IPS-NIHi11 (cell line): ENCODE measurements at regions not wholly inside any gene's neighbourhood (a gene's known extent, or its start where the extent isn't known, plus 50 kb on each side); places are given as distances from the start of the nearest gene placed in this dataset.
"Not testable (repeated sequence)": the region's sequence is repeated elsewhere in the genome, so short reads cannot be mapped to it uniquely, and the experiment has no call there.

Experiments
- DNase-seq: peaks from one replicate; pipeline ENCODE4 v3.0.0; 2012; ENCODE audit warnings: mixed read lengths, low spot score

GRCh38 chr6:19551611-19552010 lies 285.6 kb upstream of the ID4 start:
- no peak for DNase-seq

- no peak for DNase-seq
These were observed 285.1 kb upstream of the ID4 start for GRCh38 chr6:19552076-19552475.

- no peak for DNase-seq
These were observed 284.6 kb upstream of the ID4 start for GRCh38 chr6:19552588-19552987.

- DNase-seq, result no peak
These were observed 282.6 kb upstream of the ID4 start for GRCh38 chr6:19554356-19555225.

GRCh38 chr6:19557191-19557590 lies 280.0 kb upstream of the ID4 start:
- DNase-seq, result no peak

- DNase-seq, result no peak
These were observed 279.0 kb upstream of the ID4 start for GRCh38 chr6:19558201-19558600.

- DNase-seq, result no peak
These were observed 278.2 kb upstream of the ID4 start for GRCh38 chr6:19558934-19559333.

GRCh38 chr6:19562468-19562867 lies 274.7 kb upstream of the ID4 start:
- DNase-seq, result no peak

GRCh38 chr6:19569563-19569962 lies 267.6 kb upstream of the ID4 start:
- DNase-seq, result no peak

- DNase-seq, result no peak
These were observed 266.0 kb upstream of the ID4 start for GRCh38 chr6:19571176-19571575.

GRCh38 chr6:19578481-19578880 lies 258.7 kb upstream of the ID4 start:
- DNase-seq, result no peak

GRCh38 chr6:19584207-19584606 lies 253.0 kb upstream of the ID4 start:
- not testable (repeated sequence) for DNase-seq

- DNase-seq, result no peak
These were observed 249.8 kb upstream of the ID4 start for GRCh38 chr6:19587238-19587942.

GRCh38 chr6:19590501-19591131 lies 246.6 kb upstream of the ID4 start:
- DNase-seq, result no peak

- no peak for DNase-seq
These were observed 239.3 kb upstream of the ID4 start for GRCh38 chr6:19597809-19598320.

GRCh38 chr6:19599796-19600464 lies 237.2 kb upstream of the ID4 start:
- DNase-seq, result no peak

GRCh38 chr6:19602434-19603013 lies 234.6 kb upstream of the ID4 start:
- no peak for DNase-seq

GRCh38 chr6:19603721-19604120 lies 233.4 kb upstream of the ID4 start:
- no peak for DNase-seq

GRCh38 chr6:19605624-19606023 lies 231.5 kb upstream of the ID4 start:
- DNase-seq, result no peak

- no peak for DNase-seq
These were observed 228.6 kb upstream of the ID4 start for GRCh38 chr6:19608546-19608945.

- no peak for DNase-seq
These were observed 227.1 kb upstream of the ID4 start for GRCh38 chr6:19609972-19610641.
